ENCODE measurements at regions not wholly inside any gene's neighbourhood (a gene's known extent, or its start where the extent isn't known, plus 50 kb on each side); places are given as distances from the start of the nearest gene placed in this dataset.

GRCh38 chr14:50000380-50001150, 107.7 kb downstream of the ARF6 start:
- TF ChIP-seq CTCF (IDR thresholded peaks at IDR 0.05) (no peak), EZH2phosphoT487 (IDR thresholded peaks at IDR 0.05) (no peak)
